Fibroblast of lung (primary cell): ENCODE measurements at regions not wholly inside any gene's neighbourhood (a gene's known extent, or its start where the extent isn't known, plus 50 kb on each side); places are given as distances from the start of the nearest gene placed in this dataset.

Experiments
- DNase-seq, 2 donors: peaks; one replicate each; pipeline versions ENCODE4 v3.0.0 to v3.0.0-alpha.2; 2010; ENCODE audit warnings: low read depth in 2 of 2
- H2AFZ ChIP-seq: 2 replicates; pipeline ENCODE4 v1.5.1; 2012; ENCODE audit warnings: low read length, control low read depth, inconsistent platforms
- H3K27ac ChIP-seq: 2 replicates; pipeline ENCODE4 v1.5.1; 2011; ENCODE audit warnings: low read length, control low read depth; ENCODE audit not compliant: insufficient read depth
- H3K27me3 ChIP-seq: 2 replicates; pipeline ENCODE4 v1.5.1; 2011; ENCODE audit warnings: mild to moderate bottlenecking, low read length; ENCODE audit not compliant: control insufficient read depth, insufficient read depth
- H3K36me3 ChIP-seq: 2 replicates; pipeline ENCODE4 v1.5.1; 2011; ENCODE audit warnings: low read length; ENCODE audit not compliant: control insufficient read depth, insufficient read depth
- H3K4me1 ChIP-seq: 2 replicates; pipeline ENCODE4 v1.5.1; 2011; ENCODE audit warnings: low read length; ENCODE audit not compliant: control insufficient read depth, insufficient read depth; ENCODE audit errors: extremely low read depth
- H3K4me2 ChIP-seq: 2 replicates; pipeline ENCODE4 v1.5.1; 2011; ENCODE audit warnings: low read length, control low read depth; ENCODE audit not compliant: insufficient read depth; ENCODE audit errors: extremely low read depth
- H3K4me3 ChIP-seq, 4 experiments: fragments of 200-600 bp in 1 of 4; sonication (generic) in 1 of 4; replicated peaks in 1 of 4; 2 replicates each; pipeline ENCODE4 v1.5.1; 2011 to 2016; ENCODE audit warnings: low read length in 4 of 4, low read depth in 3 of 4, mild to moderate bottlenecking in 3 of 4, control low read depth in 2 of 4, inconsistent platforms in 1 of 4, mixed read lengths in 1 of 4; ENCODE audit not compliant: insufficient read depth in 1 of 4; ENCODE audit errors: control extremely low read depth in 1 of 4
- H3K79me2 ChIP-seq: 2 replicates; pipeline ENCODE4 v1.5.1; 2012; ENCODE audit warnings: mild to moderate bottlenecking, low read length, inconsistent platforms; ENCODE audit not compliant: control insufficient read depth, insufficient read depth
- H3K9ac ChIP-seq: 2 replicates; pipeline ENCODE4 v1.5.1; 2011; ENCODE audit warnings: mild to moderate bottlenecking, low read length, control low read depth; ENCODE audit not compliant: insufficient read depth
- H3K9me3 ChIP-seq: 2 replicates; pipeline ENCODE4 v1.5.1; 2012; ENCODE audit warnings: low read depth, low read length; ENCODE audit not compliant: control insufficient read depth, insufficient read depth
- H4K20me1 ChIP-seq: 2 replicates; pipeline ENCODE4 v1.5.1; 2011; ENCODE audit warnings: low read length; ENCODE audit not compliant: control insufficient read depth, insufficient read depth; ENCODE audit errors: extremely low read depth
- EZH2 ChIP-seq: IDR thresholded peaks from 2 replicates; pipeline ENCODE4 v1.5.1; 2012; ENCODE audit warnings: low read length, control low read depth, mild to moderate bottlenecking; ENCODE audit errors: missing control alignments
- TF ChIP-seq, protein P1 (sequence below), 2 donors: IDR thresholded peaks in 1 of 2; conservative IDR thresholded peaks in 1 of 2; 1 replicate in 1 of 2; 2 replicates in 1 of 2; pipeline ENCODE4 v1.5.1; 2011 to 2012; ENCODE audit warnings: low read length in 2 of 2, control low read depth in 1 of 2, inconsistent platforms in 1 of 2, low read depth in 1 of 2, mild to moderate bottlenecking in 1 of 2

DNA sequence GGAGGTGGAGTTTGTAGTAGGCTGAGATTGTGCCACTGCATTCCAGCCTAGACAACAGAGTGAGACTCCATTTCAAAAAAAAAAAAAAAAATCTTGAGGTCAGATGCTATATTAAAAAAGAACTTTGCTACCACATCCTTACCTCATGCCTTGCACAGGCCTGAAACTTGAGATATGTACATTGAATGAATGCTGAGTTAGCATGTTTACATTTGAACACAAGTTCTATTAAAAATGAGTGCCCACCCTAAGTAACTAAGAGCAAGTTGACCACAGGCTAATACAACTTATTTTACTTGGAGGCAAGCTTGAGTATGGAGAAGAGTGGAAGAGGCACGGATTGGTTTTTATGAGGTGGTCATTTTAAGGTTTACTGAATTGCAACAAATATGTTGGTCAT is 276.6 kb upstream of the GATB start:
- Histone ChIP-seq H3K27me3 (no peaks in the 10 kb centered on the region), H3K36me3 (no peaks in the 10 kb centered on the region), H3K4me2 (no peak overlapping the region), H4K20me1 (no peaks in the 10 kb centered on the region), H3K9me3 (no peaks in the 10 kb centered on the region), H3K27ac (no peak overlapping the region), H3K79me2 (no peaks in the 10 kb centered on the region), H3K4me3 (no peak overlapping the region), H3K9ac (no peak overlapping the region), H3K4me1 (peaks cover 5% of the 10 kb centered on the region), H2AFZ (no peak overlapping the region)
- TF ChIP-seq, protein P1, sequence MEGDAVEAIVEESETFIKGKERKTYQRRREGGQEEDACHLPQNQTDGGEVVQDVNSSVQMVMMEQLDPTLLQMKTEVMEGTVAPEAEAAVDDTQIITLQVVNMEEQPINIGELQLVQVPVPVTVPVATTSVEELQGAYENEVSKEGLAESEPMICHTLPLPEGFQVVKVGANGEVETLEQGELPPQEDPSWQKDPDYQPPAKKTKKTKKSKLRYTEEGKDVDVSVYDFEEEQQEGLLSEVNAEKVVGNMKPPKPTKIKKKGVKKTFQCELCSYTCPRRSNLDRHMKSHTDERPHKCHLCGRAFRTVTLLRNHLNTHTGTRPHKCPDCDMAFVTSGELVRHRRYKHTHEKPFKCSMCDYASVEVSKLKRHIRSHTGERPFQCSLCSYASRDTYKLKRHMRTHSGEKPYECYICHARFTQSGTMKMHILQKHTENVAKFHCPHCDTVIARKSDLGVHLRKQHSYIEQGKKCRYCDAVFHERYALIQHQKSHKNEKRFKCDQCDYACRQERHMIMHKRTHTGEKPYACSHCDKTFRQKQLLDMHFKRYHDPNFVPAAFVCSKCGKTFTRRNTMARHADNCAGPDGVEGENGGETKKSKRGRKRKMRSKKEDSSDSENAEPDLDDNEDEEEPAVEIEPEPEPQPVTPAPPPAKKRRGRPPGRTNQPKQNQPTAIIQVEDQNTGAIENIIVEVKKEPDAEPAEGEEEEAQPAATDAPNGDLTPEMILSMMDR (conservative IDR thresholded peaks at IDR 0.05 in 1 of 2, IDR thresholded peaks at IDR 0.05 in 1 of 2; ENCODE audit: low read depth in 1 of 2, low read length in 2 of 2) = no peak
- no peak for TF ChIP-seq EZH2
- DNase-seq = no peak

DNA sequence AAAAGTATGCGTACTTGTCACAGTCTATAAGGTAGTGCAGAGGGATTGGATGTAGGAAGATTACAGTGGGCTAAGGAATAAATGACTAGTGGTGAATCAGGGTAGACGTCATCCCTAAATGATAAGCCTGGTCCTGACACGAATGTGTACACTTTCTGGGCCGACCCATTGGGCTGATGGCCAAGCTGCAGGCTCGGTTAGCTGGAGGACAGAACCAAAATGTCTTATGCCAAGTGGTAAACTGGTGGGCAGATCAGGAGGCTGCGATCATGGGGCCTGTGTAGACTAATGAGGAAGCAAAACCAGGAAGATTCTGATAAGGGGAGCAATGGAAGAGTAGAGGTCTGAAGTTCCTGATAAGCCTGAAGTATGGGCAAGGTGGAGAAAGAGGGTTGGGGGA is 272.8 kb upstream of the GATB start:
- H3K9me3 ChIP-seq = no peaks in the 10 kb centered on the region

DNA sequence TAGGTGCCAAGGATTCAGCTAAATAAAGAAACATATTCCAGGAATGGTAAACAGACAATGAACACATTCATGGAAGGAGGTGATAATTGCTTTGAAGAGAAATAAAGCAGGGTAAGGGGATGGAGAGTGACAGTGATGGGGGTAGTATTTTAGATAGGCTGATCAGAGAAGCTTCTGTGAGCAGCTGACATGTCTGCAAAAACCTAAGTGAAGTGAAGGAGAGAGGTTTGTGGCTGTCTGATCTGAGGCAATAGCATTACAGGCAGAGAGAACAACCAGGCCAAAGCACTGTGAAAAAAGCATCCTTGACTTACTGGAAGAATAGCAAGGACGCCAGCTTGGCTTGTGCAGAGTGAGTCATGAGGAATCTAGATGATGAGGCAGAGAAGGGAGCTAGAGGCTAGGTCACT is 271.9 kb upstream of the GATB start:
- H4K20me1 ChIP-seq = no peaks in the 10 kb centered on the region
- H3K4me3 ChIP-seq = no peak overlapping the region
- H3K4me2 ChIP-seq = no peak overlapping the region
- no peaks in the 10 kb centered on the region for H3K27me3 ChIP-seq
- TF ChIP-seq, protein P1 (conservative IDR thresholded peaks at IDR 0.05 in 1 of 2, IDR thresholded peaks at IDR 0.05 in 1 of 2; ENCODE audit: low read depth in 1 of 2, low read length in 2 of 2) = no peak
- no peak for TF ChIP-seq EZH2
- no peaks in the 10 kb centered on the region for H3K36me3 ChIP-seq
- H3K27ac ChIP-seq = peak overlapping the region; percentile 63
- H3K9ac ChIP-seq = no peak overlapping the region
- no peaks in the 10 kb centered on the region for H3K79me2 ChIP-seq
- H2AFZ ChIP-seq = no peak overlapping the region
- H3K4me1 ChIP-seq = peaks cover 4% of the 10 kb centered on the region
- no peaks in the 10 kb centered on the region for H3K9me3 ChIP-seq
- DNase-seq = peak; percentile 38 to 91

More for the DNA sequence above, 272.8 kb upstream of the GATB start:
- H3K27me3 ChIP-seq = no peaks in the 10 kb centered on the region
- TF ChIP-seq, protein P1 (conservative IDR thresholded peaks at IDR 0.05 in 1 of 2, IDR thresholded peaks at IDR 0.05 in 1 of 2; ENCODE audit: low read depth in 1 of 2, low read length in 2 of 2) = no peak
- TF ChIP-seq EZH2 = no peak
- no peaks in the 10 kb centered on the region for H3K36me3 ChIP-seq
- no peak overlapping the region for H3K9ac ChIP-seq
- peak in 1 of 2 donors; percentile 35 for DNase-seq
- H3K79me2 ChIP-seq = no peaks in the 10 kb centered on the region
- H3K4me3 ChIP-seq = no peak overlapping the region
- H4K20me1 ChIP-seq = no peaks in the 10 kb centered on the region
- no peak overlapping the region for H3K27ac ChIP-seq
- H3K4me2 ChIP-seq = no peak overlapping the region
- H3K4me1 ChIP-seq = peaks cover 4% of the 10 kb centered on the region
- H2AFZ ChIP-seq = no peak overlapping the region
